SK-N-SH (cell line): ENCODE measurements at regions not wholly inside any gene's neighbourhood (a gene's known extent, or its start where the extent isn't known, plus 50 kb on each side); places are given as distances from the start of the nearest gene placed in this dataset.

Source experiments
- CTCF ChIA-PET: fragments of 300-600, 350-600 bp; formaldehyde crosslinking; extraction: SDS; loops from one replicate; lab custom pipeline; 2021; lab: Yijun Ruan, JAX
- POLR2A ChIA-PET: fragments of 350-600 bp; sonication (Branson Sonifier 250); formaldehyde crosslinking; extraction: SDS; loops from one replicate; lab custom pipeline; 2020; ENCODE audit warnings: antibody characterized with exemption, inconsistent platforms; lab: Yijun Ruan, JAX
- DNase-seq: peaks from one replicate; pipeline ENCODE4 v3.0.0; 2012
- H2AFZ ChIP-seq: fragments of 200-600 bp; sonication (generic); 2 replicates; pipeline ENCODE4 v1.8.1; 2016; ENCODE audit warnings: antibody characterized with exemption, mild to moderate bottlenecking, low read depth
- H3F3A ChIP-seq: fragments of 200-600 bp; sonication (generic); replicated peaks from 2 replicates; pipeline ENCODE3; 2016; ENCODE audit warnings: antibody characterized with exemption, mild to moderate bottlenecking; ENCODE audit not compliant: insufficient read depth
- H3K27ac ChIP-seq, 2 experiments: fragments of 200-500 bp in 1 of 2; fragments of 200-600 bp in 1 of 2; sonication (Bioruptor generic) in 1 of 2; sonication (generic), shearing (Covaris generic) in 1 of 2; 2 replicates each; pipeline versions ENCODE4 v1.5.1 to v1.6.1; 2014 to 2016; ENCODE audit warnings: low read depth in 2 of 2, inconsistent platforms in 1 of 2, low read length in 1 of 2, mild to moderate bottlenecking in 1 of 2, mixed read lengths in 1 of 2
- H3K27me3 ChIP-seq: fragments of 200-600 bp; sonication (generic), shearing (Covaris generic); 2 replicates; pipeline ENCODE4 v1.6.1; 2016; ENCODE audit warnings: mixed run types; ENCODE audit not compliant: insufficient read depth
- H3K36me3 ChIP-seq, 2 experiments: fragments of 200-500 bp in 1 of 2; fragments of 200-600 bp in 1 of 2; sonication (Bioruptor generic) in 1 of 2; sonication (generic) in 1 of 2; replicated peaks in 1 of 2; 2 replicates each; pipeline versions ENCODE3 to v1.5.1; 2014 to 2016; ENCODE audit warnings: low read length in 1 of 2, mild to moderate bottlenecking in 1 of 2; ENCODE audit not compliant: insufficient read depth in 2 of 2, control insufficient read depth in 1 of 2
- H3K4me1 ChIP-seq, 2 experiments: fragments of 200-500 bp in 1 of 2; fragments of 200-600 bp in 1 of 2; sonication (Bioruptor generic) in 1 of 2; sonication (generic), shearing (Covaris generic) in 1 of 2; 2 replicates each; pipeline versions ENCODE4 v1.5.1 to v1.6.1; 2014 to 2016; ENCODE audit warnings: low read depth in 1 of 2, low read length in 1 of 2, mixed run types in 1 of 2; ENCODE audit not compliant: insufficient read depth in 2 of 2, control insufficient read depth in 1 of 2
- H3K4me2 ChIP-seq: fragments of 200-600 bp; sonication (generic), shearing (Covaris generic); 2 replicates; pipeline ENCODE4 v1.6.1; 2017; ENCODE audit warnings: mixed run types
- H3K4me3 ChIP-seq, 2 experiments: fragments of 200-500 bp in 1 of 2; fragments of 200-600 bp in 1 of 2; sonication (Bioruptor generic) in 1 of 2; sonication (generic), shearing (Covaris generic) in 1 of 2; 2 replicates each; pipeline versions ENCODE4 v1.5.1 to v1.8.1; 2014 to 2016; ENCODE audit warnings: low read depth in 2 of 2, inconsistent platforms in 1 of 2, low read length in 1 of 2, mild to moderate bottlenecking in 1 of 2, mixed read lengths in 1 of 2, moderate library complexity in 1 of 2
- H3K79me2 ChIP-seq: fragments of 200-600 bp; sonication (generic); 2 replicates; pipeline ENCODE4 v1.8.1; 2017; ENCODE audit warnings: mild to moderate bottlenecking; ENCODE audit not compliant: insufficient read depth
- H3K9ac ChIP-seq: fragments of 200-600 bp; sonication (generic); 2 replicates; pipeline ENCODE4 v1.6.1; 2017; ENCODE audit warnings: mixed run types
- H3K9me2 ChIP-seq: fragments of 200-600 bp; sonication (generic); 2 replicates; pipeline ENCODE4 v1.6.1; 2017; ENCODE audit warnings: mixed run types
- H3K9me3 ChIP-seq: fragments of 200-600 bp; sonication (generic); 2 replicates; pipeline ENCODE4 v1.6.1; 2017; ENCODE audit warnings: mixed run types, mild to moderate bottlenecking, moderate library complexity
- H4K20me1 ChIP-seq: fragments of 200-600 bp; sonication (generic); 2 replicates; pipeline ENCODE4 v1.6.1; 2017; ENCODE audit warnings: mild to moderate bottlenecking, mixed run types; ENCODE audit not compliant: insufficient read depth
- ELF1 ChIP-seq: IDR thresholded peaks from 2 replicates; pipeline ENCODE4 v1.4.0; 2012
- FOXM1 ChIP-seq: IDR thresholded peaks from 2 replicates; pipeline ENCODE4 v1.4.0; 2012; ENCODE audit warnings: low read depth, mild to moderate bottlenecking
- IRF3 ChIP-seq: fragments of 150-350 bp; IDR thresholded peaks from 2 replicates; pipeline ENCODE4 v1.6.1; 2016; ENCODE audit warnings: mild to moderate bottlenecking, low read depth, low read length
- MXI1 ChIP-seq: IDR thresholded peaks from 2 replicates; pipeline ENCODE4 v1.6.1; 2012; ENCODE audit warnings: mild to moderate bottlenecking, low read depth, low read length, improper control_type of control experiment
- PBX3 ChIP-seq: IDR thresholded peaks from 2 replicates; pipeline ENCODE4; 2012
- RAD21 ChIP-seq: IDR thresholded peaks from 2 replicates; pipeline ENCODE4 v1.6.1; 2012; ENCODE audit warnings: mild to moderate bottlenecking, low read length
- RFX5 ChIP-seq: IDR thresholded peaks from 2 replicates; pipeline ENCODE4 v1.6.1; 2012; ENCODE audit warnings: mild to moderate bottlenecking, improper control_type of control experiment, low read length
- TAF1 ChIP-seq: IDR thresholded peaks from 2 replicates; pipeline ENCODE4 v1.6.1; 2012; ENCODE audit warnings: low read depth, mild to moderate bottlenecking, low read length, moderate library complexity, borderline replicate concordance
- TEAD4 ChIP-seq: IDR thresholded peaks from 2 replicates; pipeline ENCODE4 v1.4.0; 2012; ENCODE audit warnings: mild to moderate bottlenecking, borderline replicate concordance; ENCODE audit not compliant: insufficient read depth
- USF1 ChIP-seq: IDR thresholded peaks from 2 replicates; pipeline ENCODE4 v1.4.0; 2012; ENCODE audit warnings: low read depth, borderline replicate concordance
- USF2 ChIP-seq: fragments of 150-350 bp; IDR thresholded peaks from 2 replicates; pipeline ENCODE4 v1.6.1; 2017; ENCODE audit warnings: antibody characterized with exemption, low read length, low read depth, borderline replicate concordance
- ZBTB33 ChIP-seq: IDR thresholded peaks from 2 replicates; pipeline ENCODE4 v1.4.0; 2012; ENCODE audit warnings: low read depth, borderline replicate concordance
- WGBS: methylation state at CpG from one replicate; pipeline ENCODE4 v1.1.6; 2017; ENCODE audit warnings: low lambda C conversion rate; 5-methylcytosine and 5-hydroxymethylcytosine counted together

GRCh38 chr10:33537066-33537465 is 202.6 kb upstream of the NRP1 start:
- CTCF ChIA-PET = no interaction called here
- no peak overlapping the region for H3K9ac ChIP-seq
- no peak overlapping the region for H3K27ac ChIP-seq
- H3K4me1 ChIP-seq = peaks cover 0 to 7% of the 10 kb centered on the region in 2 experiments; a peak in 2 of 4 replicates
- H3K9me3 ChIP-seq = no peaks in the 10 kb centered on the region
- POLR2A ChIA-PET = no interaction called here
- no peaks in the 10 kb centered on the region for H4K20me1 ChIP-seq
- 96% methylated on average over 1 of the region's 1 CpG for WGBS
- no peaks in the 10 kb centered on the region for H3K9me2 ChIP-seq
- no peak overlapping the region for H3K4me2 ChIP-seq
- no peaks in the 10 kb centered on the region for H3K79me2 ChIP-seq
- H3F3A ChIP-seq = no peaks in the 10 kb centered on the region
- no peak overlapping the region for H3K4me3 ChIP-seq
- DNase-seq = no peak
- H3K36me3 ChIP-seq = no peaks in the 10 kb centered on the region
- no peak overlapping the region for H2AFZ ChIP-seq
- TF ChIP-seq USF2 = no peak
- no peak for TF ChIP-seq TAF1
- no peak for TF ChIP-seq FOXM1
- TF ChIP-seq IRF3 = no peak
- no peak for TF ChIP-seq MXI1
- TF ChIP-seq ZBTB33 = no peak
- no peak for TF ChIP-seq TEAD4
- no peak for TF ChIP-seq RFX5
- TF ChIP-seq ELF1 = no peak
- TF ChIP-seq RAD21 = no peak
- TF ChIP-seq PBX3 = no peak
- TF ChIP-seq USF1 = no peak
- TF ChIP-seq, all 33 proteins: peak for 0
- no peaks in the 10 kb centered on the region for H3K27me3 ChIP-seq
